ENCODE measurements at regions not wholly inside any gene's neighbourhood (a gene's known extent, or its start where the extent isn't known, plus 50 kb on each side); places are given as distances from the start of the nearest gene placed in this dataset.

DNA sequence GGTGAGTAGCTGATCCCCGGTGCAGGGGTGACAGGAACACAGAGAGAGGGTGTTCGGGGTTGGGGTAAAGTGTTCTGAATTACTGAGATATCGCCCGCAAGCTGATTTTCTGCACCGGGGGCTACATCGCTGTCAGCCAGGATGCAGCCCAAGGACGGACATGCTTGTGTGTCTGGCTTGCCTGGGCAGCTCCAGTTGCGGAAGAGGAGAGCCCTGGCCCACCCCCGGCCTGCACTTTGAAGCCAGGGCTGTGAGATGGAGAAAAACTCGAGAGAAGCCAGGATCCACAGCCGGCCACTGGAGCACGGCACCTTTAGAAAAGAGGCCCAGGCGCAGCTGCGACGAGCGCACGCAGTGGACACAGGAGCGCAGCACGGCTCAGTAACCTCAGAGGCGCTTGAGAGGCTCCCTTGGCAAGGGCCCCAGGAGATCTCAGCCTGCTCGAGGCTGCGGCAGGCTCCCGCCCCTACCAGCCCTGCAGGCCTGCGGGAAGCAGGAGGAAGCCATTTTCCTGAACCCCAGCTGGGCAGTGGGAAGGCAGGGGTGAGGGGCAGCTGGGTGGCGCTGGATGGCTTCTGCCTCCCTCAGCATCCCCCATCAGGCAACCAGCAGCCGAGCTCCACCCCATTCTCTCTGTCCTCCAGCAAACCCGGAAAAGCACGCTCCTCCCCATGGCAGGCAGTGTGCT is 59.2 kb downstream of the C9orf50 start:
- no peak overlapping the region for H3K27ac ChIP-seq (ENCODE audit: insufficient read depth, low read length, poor library complexity, severe bottlenecking)
- no peak for DNase-seq
- no peaks in the 10 kb centered on the region for H3K9me3 ChIP-seq (ENCODE audit: control insufficient read depth, low read length)
- H3K27me3 ChIP-seq (replicated peaks; ENCODE audit: control insufficient read depth, insufficient read depth, low read length, poor library complexity, severe bottlenecking) = no peaks in the 10 kb centered on the region
- H3K4me1 ChIP-seq (ENCODE audit: control insufficient read depth, insufficient read depth, low read length, poor library complexity, severe bottlenecking) = no peaks in the 10 kb centered on the region
- no peak overlapping the region for H3K4me3 ChIP-seq (ENCODE audit: insufficient read depth, low read depth, low read length, poor library complexity, severe bottlenecking)
- no peaks in the 10 kb centered on the region for H3K36me3 ChIP-seq (ENCODE audit: control insufficient read depth, insufficient read depth, low read length)

DNA sequence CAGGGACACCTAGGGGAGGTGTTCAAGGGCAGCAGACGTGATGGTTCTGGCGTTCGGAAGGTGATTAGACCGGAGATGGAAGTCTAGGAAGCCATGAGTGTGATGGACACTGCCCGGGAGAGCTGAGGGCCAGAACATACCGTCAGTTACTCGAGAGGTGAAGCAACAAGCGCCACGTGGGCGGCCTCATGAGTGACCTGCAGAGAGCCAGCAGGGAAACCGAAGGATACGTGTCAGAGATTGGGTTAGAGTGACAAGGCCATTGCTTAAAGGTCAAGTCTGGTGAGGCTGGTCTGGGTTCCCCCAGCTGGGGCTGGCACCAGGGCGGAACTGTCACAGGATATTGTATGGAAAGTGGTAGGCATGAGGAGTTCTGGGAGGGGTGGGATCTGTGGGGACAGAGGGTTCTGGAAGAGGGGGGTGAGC is 60.0 kb downstream of the C9orf50 start:
- H3K9me3 ChIP-seq (ENCODE audit: control insufficient read depth, low read length) = no peaks in the 10 kb centered on the region
- H3K4me1 ChIP-seq (ENCODE audit: control insufficient read depth, insufficient read depth, low read length, poor library complexity, severe bottlenecking) = no peaks in the 10 kb centered on the region
- DNase-seq = no peak
- H3K36me3 ChIP-seq (ENCODE audit: control insufficient read depth, insufficient read depth, low read length) = no peaks in the 10 kb centered on the region
- no peak overlapping the region for H3K4me3 ChIP-seq (ENCODE audit: insufficient read depth, low read depth, low read length, poor library complexity, severe bottlenecking)
- no peaks in the 10 kb centered on the region for H3K27me3 ChIP-seq (replicated peaks; ENCODE audit: control insufficient read depth, insufficient read depth, low read length, poor library complexity, severe bottlenecking)
- no peak overlapping the region for H3K27ac ChIP-seq (ENCODE audit: insufficient read depth, low read length, poor library complexity, severe bottlenecking)

DNA sequence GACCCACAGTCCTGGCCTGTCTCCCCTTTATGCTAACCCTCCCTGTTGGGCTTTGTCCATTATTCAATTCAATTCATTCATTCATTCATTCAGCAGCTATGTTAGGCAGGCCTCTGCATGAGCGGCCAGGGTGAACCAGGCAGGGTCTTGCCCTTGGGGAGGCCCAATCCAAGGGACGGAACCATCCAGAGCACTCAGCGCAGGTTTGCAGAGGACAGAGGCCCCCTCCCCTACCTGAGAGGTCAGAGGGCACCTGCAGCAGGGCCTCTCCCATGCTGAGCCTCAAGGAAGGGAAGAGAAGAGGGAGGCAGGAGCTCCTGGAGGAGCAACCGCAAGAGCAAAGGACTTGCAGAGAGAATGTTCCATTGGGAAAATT is 61.4 kb downstream of the C9orf50 start:
- Histone ChIP-seq H3K27me3 (replicated peaks; ENCODE audit: control insufficient read depth, insufficient read depth, low read length, poor library complexity, severe bottlenecking) (no peaks in the 10 kb centered on the region), H3K27ac (ENCODE audit: insufficient read depth, low read length, poor library complexity, severe bottlenecking) (no peak overlapping the region), H3K4me1 (ENCODE audit: control insufficient read depth, insufficient read depth, low read length, poor library complexity, severe bottlenecking) (no peaks in the 10 kb centered on the region), H3K36me3 (ENCODE audit: control insufficient read depth, insufficient read depth, low read length) (no peaks in the 10 kb centered on the region), H3K9me3 (ENCODE audit: control insufficient read depth, low read length) (no peaks in the 10 kb centered on the region), H3K4me3 (ENCODE audit: insufficient read depth, low read depth, low read length, poor library complexity, severe bottlenecking) (no peak overlapping the region)
- DNase-seq = no peak

- H3K36me3 ChIP-seq (ENCODE audit: control insufficient read depth, insufficient read depth, low read length) = no peaks in the 10 kb centered on the region
- H3K27me3 ChIP-seq (replicated peaks; ENCODE audit: control insufficient read depth, insufficient read depth, low read length, poor library complexity, severe bottlenecking) = no peaks in the 10 kb centered on the region
- no peak for DNase-seq
Observed at GRCh38 chr9:129558551-129559505, 62.1 kb downstream of the C9orf50 start.

DNA sequence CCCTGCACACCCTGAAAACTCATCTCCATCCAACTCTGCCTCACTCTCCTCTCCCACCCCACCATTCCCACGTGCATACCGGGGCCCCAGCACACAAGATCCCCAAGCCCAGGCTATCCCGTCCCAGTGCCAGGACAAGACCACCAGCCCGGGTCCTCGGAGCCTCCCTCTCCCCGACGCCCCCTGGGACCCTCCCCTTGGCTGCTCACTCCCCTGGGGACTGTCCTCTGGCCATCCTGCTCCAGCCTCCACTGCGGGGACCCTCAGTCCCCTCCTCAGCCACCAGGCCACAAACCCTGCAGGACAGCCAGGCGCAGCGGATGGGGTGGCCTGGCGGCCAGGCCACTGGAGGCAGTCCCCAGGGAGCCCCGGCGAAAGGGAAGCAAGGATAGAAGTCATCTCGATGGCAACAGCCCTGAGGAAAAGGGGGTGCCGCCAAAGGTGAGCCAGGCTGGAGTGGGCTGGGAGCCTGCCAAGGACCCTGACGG is 62.8 kb downstream of the C9orf50 start:
- no peak for DNase-seq
- H3K4me1 ChIP-seq (ENCODE audit: control insufficient read depth, insufficient read depth, low read length, poor library complexity, severe bottlenecking) = no peaks in the 10 kb centered on the region

More at GRCh38 chr9:129558551-129559505, 62.1 kb downstream of the C9orf50 start:
- Histone ChIP-seq H3K9me3 (ENCODE audit: control insufficient read depth, low read length) (no peaks in the 10 kb centered on the region), H3K4me1 (ENCODE audit: control insufficient read depth, insufficient read depth, low read length, poor library complexity, severe bottlenecking) (no peaks in the 10 kb centered on the region), H3K4me3 (ENCODE audit: insufficient read depth, low read depth, low read length, poor library complexity, severe bottlenecking) (no peak overlapping the region), H3K27ac (ENCODE audit: insufficient read depth, low read length, poor library complexity, severe bottlenecking) (no peak overlapping the region)

GRCh38 chr9:129557192-129558036 is 63.5 kb downstream of the C9orf50 start:
- no peaks in the 10 kb centered on the region for H3K36me3 ChIP-seq (ENCODE audit: control insufficient read depth, insufficient read depth, low read length)
- H3K4me1 ChIP-seq (ENCODE audit: control insufficient read depth, insufficient read depth, low read length, poor library complexity, severe bottlenecking) = no peaks in the 10 kb centered on the region
- H3K27me3 ChIP-seq (replicated peaks; ENCODE audit: control insufficient read depth, insufficient read depth, low read length, poor library complexity, severe bottlenecking) = no peaks in the 10 kb centered on the region
- no peak for DNase-seq
- no peak overlapping the region for H3K27ac ChIP-seq (ENCODE audit: insufficient read depth, low read length, poor library complexity, severe bottlenecking)
- no peaks in the 10 kb centered on the region for H3K9me3 ChIP-seq (ENCODE audit: control insufficient read depth, low read length)
- H3K4me3 ChIP-seq (ENCODE audit: insufficient read depth, low read depth, low read length, poor library complexity, severe bottlenecking) = no peak overlapping the region

More for the DNA sequence above, 62.8 kb downstream of the C9orf50 start:
- Histone ChIP-seq H3K27me3 (replicated peaks; ENCODE audit: control insufficient read depth, insufficient read depth, low read length, poor library complexity, severe bottlenecking) (no peaks in the 10 kb centered on the region), H3K4me3 (ENCODE audit: insufficient read depth, low read depth, low read length, poor library complexity, severe bottlenecking) (no peak overlapping the region), H3K9me3 (ENCODE audit: control insufficient read depth, low read length) (no peaks in the 10 kb centered on the region), H3K36me3 (ENCODE audit: control insufficient read depth, insufficient read depth, low read length) (no peaks in the 10 kb centered on the region), H3K27ac (ENCODE audit: insufficient read depth, low read length, poor library complexity, severe bottlenecking) (no peak overlapping the region)

- H3K4me3 ChIP-seq (ENCODE audit: insufficient read depth, low read depth, low read length, poor library complexity, severe bottlenecking) = no peak overlapping the region
- H3K27me3 ChIP-seq (replicated peaks; ENCODE audit: control insufficient read depth, insufficient read depth, low read length, poor library complexity, severe bottlenecking) = no peaks in the 10 kb centered on the region
- no peaks in the 10 kb centered on the region for H3K4me1 ChIP-seq (ENCODE audit: control insufficient read depth, insufficient read depth, low read length, poor library complexity, severe bottlenecking)
- no peaks in the 10 kb centered on the region for H3K36me3 ChIP-seq (ENCODE audit: control insufficient read depth, insufficient read depth, low read length)
- no peak for DNase-seq
- H3K9me3 ChIP-seq (ENCODE audit: control insufficient read depth, low read length) = no peaks in the 10 kb centered on the region
- H3K27ac ChIP-seq (ENCODE audit: insufficient read depth, low read length, poor library complexity, severe bottlenecking) = no peak overlapping the region
Observed at GRCh38 chr9:129556491-129557191, 64.3 kb downstream of the C9orf50 start.

DNA sequence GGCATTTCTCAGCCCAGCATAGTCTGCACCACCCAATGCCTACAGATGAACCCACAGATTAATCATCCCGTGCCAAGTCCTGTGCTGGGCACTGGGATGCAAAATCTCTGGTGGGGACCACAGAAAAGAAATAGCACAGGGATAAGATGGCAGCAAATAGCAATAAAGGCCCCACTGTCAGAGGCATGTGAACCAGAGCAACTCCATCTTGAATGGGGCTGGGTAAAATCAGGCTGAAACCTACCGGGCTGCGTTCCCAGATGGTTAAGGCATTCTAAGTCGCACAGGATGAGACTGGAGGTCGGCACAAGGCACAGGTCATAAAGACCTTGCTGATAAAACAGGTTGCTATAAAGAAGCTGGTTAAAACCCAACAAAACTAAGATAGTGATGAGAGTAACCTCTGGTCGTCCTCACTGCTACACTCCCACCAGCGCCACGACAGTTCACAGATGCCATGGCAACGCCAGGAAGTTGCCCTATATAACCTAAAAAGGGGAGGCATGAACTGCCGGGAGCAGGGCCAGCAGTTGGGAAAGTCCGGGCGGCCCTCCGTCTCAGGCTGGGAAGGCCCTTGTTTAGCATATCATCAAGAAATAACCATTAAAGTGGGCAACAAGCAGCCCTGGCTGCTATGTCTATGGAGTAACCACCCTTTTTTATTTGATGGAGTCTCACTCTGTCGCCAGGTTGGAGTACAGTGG is 65.2 kb downstream of the C9orf50 start:
- DNase-seq = no peak
- H3K27me3 ChIP-seq (replicated peaks; ENCODE audit: control insufficient read depth, insufficient read depth, low read length, poor library complexity, severe bottlenecking) = peaks cover 5% of the 10 kb centered on the region
- no peaks in the 10 kb centered on the region for H3K4me1 ChIP-seq (ENCODE audit: control insufficient read depth, insufficient read depth, low read length, poor library complexity, severe bottlenecking)
- no peak overlapping the region for H3K4me3 ChIP-seq (ENCODE audit: insufficient read depth, low read depth, low read length, poor library complexity, severe bottlenecking)
- no peak overlapping the region for H3K27ac ChIP-seq (ENCODE audit: insufficient read depth, low read length, poor library complexity, severe bottlenecking)
- no peaks in the 10 kb centered on the region for H3K9me3 ChIP-seq (ENCODE audit: control insufficient read depth, low read length)
- no peaks in the 10 kb centered on the region for H3K36me3 ChIP-seq (ENCODE audit: control insufficient read depth, insufficient read depth, low read length)

- no peaks in the 10 kb centered on the region for H3K9me3 ChIP-seq (ENCODE audit: control insufficient read depth, low read length)
- H3K27me3 ChIP-seq (replicated peaks; ENCODE audit: control insufficient read depth, insufficient read depth, low read length, poor library complexity, severe bottlenecking) = peaks cover 15% of the 10 kb centered on the region
- H3K36me3 ChIP-seq (ENCODE audit: control insufficient read depth, insufficient read depth, low read length) = no peaks in the 10 kb centered on the region
- H3K4me1 ChIP-seq (ENCODE audit: control insufficient read depth, insufficient read depth, low read length, poor library complexity, severe bottlenecking) = peaks cover 3% of the 10 kb centered on the region
- H3K4me3 ChIP-seq (ENCODE audit: insufficient read depth, low read depth, low read length, poor library complexity, severe bottlenecking) = no peak overlapping the region
- H3K27ac ChIP-seq (ENCODE audit: insufficient read depth, low read length, poor library complexity, severe bottlenecking) = no peak overlapping the region
- no peak for DNase-seq
Observed at GRCh38 chr9:129554649-129555048, 66.3 kb downstream of the C9orf50 start.
